Glutamatergic neuron (in vitro differentiated cells): ENCODE measurements at regions not wholly inside any gene's neighbourhood (a gene's known extent, or its start where the extent isn't known, plus 50 kb on each side); places are given as distances from the start of the nearest gene placed in this dataset.
A peak's percentile ranks its signal among the peaks of the same experiment; 100 is the strongest.

Experiments used
- DNase-seq: peaks from one replicate; pipeline ENCODE4 v3.0.0; 2022
- H3K27ac Mint-ChIP-seq: one replicate; pipeline ENCODE4 v1.8.0; 2020; ENCODE audit warnings: mild to moderate bottlenecking, mixed read lengths, inconsistent platforms; ENCODE audit not compliant: unreplicated experiment
- H3K27me3 Mint-ChIP-seq: one replicate; pipeline ENCODE4 v1.8.0; 2020; ENCODE audit warnings: mild to moderate bottlenecking, moderate library complexity, mixed read lengths, inconsistent platforms; ENCODE audit not compliant: unreplicated experiment
- H3K36me3 Mint-ChIP-seq: one replicate; pipeline ENCODE4 v1.8.0; 2020; ENCODE audit warnings: mild to moderate bottlenecking, mixed read lengths, inconsistent platforms; ENCODE audit not compliant: unreplicated experiment
- H3K4me1 Mint-ChIP-seq: one replicate; pipeline ENCODE4 v1.8.0; 2020; ENCODE audit warnings: mild to moderate bottlenecking, low read depth, mixed read lengths, inconsistent platforms; ENCODE audit not compliant: unreplicated experiment
- H3K4me3 Mint-ChIP-seq: one replicate; pipeline ENCODE4 v1.8.0; 2020; ENCODE audit warnings: mild to moderate bottlenecking, mixed read lengths, inconsistent platforms; ENCODE audit not compliant: unreplicated experiment
- H3K9me3 Mint-ChIP-seq: one replicate; pipeline ENCODE4 v1.8.0; 2020; ENCODE audit warnings: mild to moderate bottlenecking, moderate library complexity, mixed read lengths, inconsistent platforms; ENCODE audit not compliant: unreplicated experiment
- TF ChIP-seq, protein P1 (sequence below): fragments of 200-600 bp; sonication (generic); IDR thresholded peaks from one replicate; pipeline ENCODE4 v1.5.0; 2021; ENCODE audit not compliant: partially characterized antibody, unreplicated experiment

DNA sequence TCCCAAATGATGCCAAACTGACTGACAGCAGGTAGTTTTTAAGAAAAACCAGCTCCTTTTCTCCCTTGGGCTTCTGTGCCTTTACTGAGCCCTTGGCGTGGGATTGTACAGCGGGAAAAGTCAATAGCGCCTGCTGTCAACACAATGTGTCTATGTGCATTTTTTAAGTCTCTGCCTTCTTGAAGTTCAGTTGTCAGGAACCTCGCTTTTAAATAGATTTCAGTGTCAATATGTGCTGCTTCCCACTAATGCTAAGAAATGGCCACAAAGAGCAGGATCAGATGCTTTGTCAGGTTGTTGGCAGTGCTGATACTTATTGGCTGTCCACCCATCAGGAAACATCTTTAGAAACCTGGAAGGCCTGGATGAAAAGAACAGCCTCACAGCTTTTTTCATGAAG is 424.4 kb downstream of the C3orf38 start:
- Mint-ChIP-seq H3K27ac (peak overlapping the region; percentile 79), H3K4me1 (peaks cover 33% of the 10 kb centered on the region), H3K27me3 (peaks cover 2% of the 10 kb centered on the region), H3K36me3 (peaks cover 11% of the 10 kb centered on the region), H3K4me3 (peak overlapping the region; percentile 53), H3K9me3 (peaks cover 6% of the 10 kb centered on the region)
- TF ChIP-seq, protein P1, sequence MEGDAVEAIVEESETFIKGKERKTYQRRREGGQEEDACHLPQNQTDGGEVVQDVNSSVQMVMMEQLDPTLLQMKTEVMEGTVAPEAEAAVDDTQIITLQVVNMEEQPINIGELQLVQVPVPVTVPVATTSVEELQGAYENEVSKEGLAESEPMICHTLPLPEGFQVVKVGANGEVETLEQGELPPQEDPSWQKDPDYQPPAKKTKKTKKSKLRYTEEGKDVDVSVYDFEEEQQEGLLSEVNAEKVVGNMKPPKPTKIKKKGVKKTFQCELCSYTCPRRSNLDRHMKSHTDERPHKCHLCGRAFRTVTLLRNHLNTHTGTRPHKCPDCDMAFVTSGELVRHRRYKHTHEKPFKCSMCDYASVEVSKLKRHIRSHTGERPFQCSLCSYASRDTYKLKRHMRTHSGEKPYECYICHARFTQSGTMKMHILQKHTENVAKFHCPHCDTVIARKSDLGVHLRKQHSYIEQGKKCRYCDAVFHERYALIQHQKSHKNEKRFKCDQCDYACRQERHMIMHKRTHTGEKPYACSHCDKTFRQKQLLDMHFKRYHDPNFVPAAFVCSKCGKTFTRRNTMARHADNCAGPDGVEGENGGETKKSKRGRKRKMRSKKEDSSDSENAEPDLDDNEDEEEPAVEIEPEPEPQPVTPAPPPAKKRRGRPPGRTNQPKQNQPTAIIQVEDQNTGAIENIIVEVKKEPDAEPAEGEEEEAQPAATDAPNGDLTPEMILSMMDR: no peak
- peak; percentile 27 for DNase-seq

DNA sequence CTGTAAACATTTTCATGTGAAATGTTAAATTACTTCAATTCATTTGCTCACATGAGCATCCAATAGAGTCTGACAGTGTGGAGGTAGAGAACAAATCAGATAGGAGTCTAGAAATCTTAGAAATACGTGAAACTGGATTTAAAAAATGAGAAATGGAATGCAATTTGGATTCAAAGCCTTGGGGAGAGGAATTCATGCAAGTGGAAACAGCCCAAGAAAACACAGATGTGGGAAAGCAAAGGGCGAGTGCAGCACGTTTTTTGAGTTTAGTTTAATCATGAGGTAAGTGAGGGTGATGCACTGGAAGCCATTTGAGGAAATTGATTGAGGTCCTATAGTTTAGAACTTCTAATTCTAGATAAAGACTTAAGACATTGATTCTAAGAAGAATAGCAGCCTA is 434.7 kb downstream of the C3orf38 start:
- H3K27ac Mint-ChIP-seq: no peak overlapping the region

DNA sequence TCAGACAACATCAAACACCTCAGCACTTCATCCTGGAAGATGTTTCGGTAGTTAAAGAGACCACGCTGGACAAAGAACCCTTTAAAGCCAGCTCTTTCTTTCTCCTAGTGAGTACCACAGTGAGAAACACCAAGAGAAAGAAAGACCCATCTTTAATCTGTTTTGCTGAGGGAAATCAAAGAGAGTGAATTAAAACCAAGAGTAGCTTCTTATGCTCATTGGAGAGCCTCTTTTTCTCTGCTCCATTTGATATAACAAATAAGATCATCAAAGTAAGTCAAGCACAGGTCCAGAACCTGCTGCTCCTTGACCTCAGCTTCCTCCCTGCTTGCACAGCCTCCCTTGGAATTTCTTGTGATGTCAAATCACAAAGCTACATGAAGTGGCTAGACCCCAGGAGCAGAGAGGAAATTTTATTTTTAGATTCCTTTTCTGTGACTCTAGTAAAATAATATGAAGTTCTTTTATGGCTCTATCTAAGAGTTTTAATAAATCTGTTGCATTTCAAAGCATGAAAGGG is 436.4 kb downstream of the C3orf38 start:
- Mint-ChIP-seq H3K4me3 (no peak overlapping the region), H3K27ac (no peak overlapping the region), H3K36me3 (no peaks in the 10 kb centered on the region), H3K4me1 (peaks cover 27% of the 10 kb centered on the region), H3K9me3 (no peaks in the 10 kb centered on the region), H3K27me3 (peaks cover 2% of the 10 kb centered on the region)
- TF ChIP-seq, protein P1: no peak
- no peak for DNase-seq

More for the DNA sequence above, 434.7 kb downstream of the C3orf38 start:
- Mint-ChIP-seq H3K36me3 (no peaks in the 10 kb centered on the region), H3K27me3 (peaks cover 2% of the 10 kb centered on the region), H3K9me3 (no peaks in the 10 kb centered on the region), H3K4me1 (peaks cover 19% of the 10 kb centered on the region), H3K4me3 (no peak overlapping the region)
- DNase-seq: no peak
- TF ChIP-seq, protein P1: no peak

DNA sequence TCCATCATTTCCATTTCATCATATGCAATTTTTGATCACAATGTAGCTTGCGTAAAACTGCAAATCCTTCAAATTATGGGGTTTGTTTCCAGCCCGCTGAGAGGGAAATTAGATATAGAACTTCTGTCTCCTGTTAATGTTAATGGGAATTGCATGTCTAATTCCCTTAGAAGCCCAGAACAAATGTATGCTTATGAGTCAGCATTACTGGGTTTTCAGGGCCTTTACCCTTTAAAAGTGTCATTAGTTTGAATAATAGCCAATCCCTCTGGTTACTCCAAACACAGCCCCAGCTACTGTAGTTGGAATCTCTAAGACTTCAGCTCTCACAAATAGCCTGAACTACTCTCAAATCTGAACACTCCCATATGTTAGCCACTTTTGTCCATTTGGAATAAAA is 439.4 kb downstream of the C3orf38 start:
- TF ChIP-seq, protein P1: no peak
- no peak for DNase-seq

DNA sequence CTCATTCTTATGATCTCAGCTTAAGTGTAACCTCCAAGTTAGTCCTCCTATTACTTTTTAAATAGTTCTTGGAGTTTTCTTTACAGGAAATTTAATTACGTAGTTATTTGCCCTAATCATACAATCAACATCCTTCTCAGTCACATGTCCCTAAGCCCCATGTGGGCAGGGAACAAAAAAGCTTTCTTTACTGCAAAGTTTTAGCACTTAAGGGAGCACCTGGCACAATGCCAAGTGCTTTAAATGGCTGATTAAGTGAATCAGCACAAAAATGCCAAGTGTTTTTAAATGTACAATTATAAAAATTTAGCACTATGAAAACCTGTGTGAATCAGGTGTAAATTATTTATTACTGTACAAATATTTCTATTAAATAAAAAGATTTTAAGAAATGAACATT is 445.3 kb downstream of the C3orf38 start:
- Mint-ChIP-seq H3K36me3 (no peaks in the 10 kb centered on the region), H3K27ac (no peak overlapping the region), H3K4me3 (no peak overlapping the region), H3K27me3 (no peaks in the 10 kb centered on the region), H3K9me3 (peaks cover 5% of the 10 kb centered on the region), H3K4me1 (peaks cover 7% of the 10 kb centered on the region)
- TF ChIP-seq, protein P1: no peak
- DNase-seq: no peak

More for the DNA sequence above, 439.4 kb downstream of the C3orf38 start:
- Mint-ChIP-seq H3K4me3 (peak overlapping the region; percentile 20), H3K9me3 (peaks cover 3% of the 10 kb centered on the region), H3K27me3 (no peaks in the 10 kb centered on the region), H3K27ac (peak overlapping the region; percentile 85), H3K36me3 (no peaks in the 10 kb centered on the region), H3K4me1 (peaks cover 28% of the 10 kb centered on the region)
